GM18873 (cell line): ENCODE measurements at regions not wholly inside any gene's neighbourhood (a gene's known extent, or its start where the extent isn't known, plus 50 kb on each side); places are given as distances from the start of the nearest gene placed in this dataset.

Experiments used
- ATAC-seq: cut with Tn5 transposase; IDR thresholded peaks from one replicate; pipeline ENCODE4 v1.9.1; 2021; ENCODE audit warnings: mild to moderate bottlenecking, moderate library complexity, moderate number of reproducible peaks; ENCODE audit not compliant: unreplicated experiment, low FRiP score

- ATAC-seq, result no peak
These were observed 649.3 kb downstream of the RPS29 start for GRCh38 chr14:48936849-48937248.

GRCh38 chr14:48936362-48936761 lies 649.8 kb downstream of the RPS29 start:
- no peak for ATAC-seq

DNA sequence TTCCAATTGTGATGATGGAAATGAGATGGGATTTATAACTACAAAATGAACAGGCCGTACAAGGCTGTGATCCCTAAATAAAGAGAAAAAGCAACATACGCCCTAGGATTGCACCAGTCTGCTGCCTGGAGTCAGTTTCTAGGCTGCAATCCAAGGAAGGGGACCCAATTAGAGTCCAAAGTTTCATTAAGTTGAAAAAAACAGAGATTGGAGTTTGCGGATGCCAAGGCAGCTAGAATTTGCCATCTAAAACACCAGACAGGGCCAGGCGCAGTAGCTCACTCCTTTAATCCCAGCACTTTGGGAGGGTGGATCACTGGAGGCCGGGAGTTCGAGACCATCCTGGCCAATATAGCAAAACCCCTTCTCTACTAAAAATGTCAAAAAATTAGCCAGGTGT lies 661.0 kb downstream of the RPS29 start:
- ATAC-seq, result no peak

DNA sequence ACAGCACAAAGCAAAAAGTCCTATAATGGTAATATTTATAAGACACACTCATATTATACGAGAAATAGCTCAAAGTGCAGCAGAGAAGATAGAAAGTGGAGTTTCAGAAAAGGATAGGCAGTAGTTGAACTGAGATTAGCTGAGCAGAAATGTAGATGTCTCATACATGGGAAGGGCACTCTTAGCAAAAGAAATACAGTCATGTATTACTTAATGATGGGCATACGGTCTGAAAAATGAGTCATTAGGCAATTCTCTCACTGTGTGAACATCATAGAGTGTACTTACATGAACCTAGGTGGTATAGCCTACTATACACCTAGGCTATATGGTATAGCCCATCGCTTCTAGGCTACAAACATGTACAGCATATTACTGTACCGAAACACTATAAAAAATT lies 671.3 kb downstream of the RPS29 start:
- no peak for ATAC-seq

- no peak for ATAC-seq
These were observed 671.8 kb downstream of the RPS29 start for GRCh38 chr14:48914382-48914781.

GRCh38 chr14:48900565-48900964 lies 685.6 kb downstream of the RPS29 start:
- ATAC-seq, result no peak

- no peak for ATAC-seq
These were observed 695.8 kb downstream of the RPS29 start for GRCh38 chr14:48890333-48890732.

GRCh38 chr14:48876806-48877340 lies 709.3 kb downstream of the RPS29 start:
- no peak for ATAC-seq

DNA sequence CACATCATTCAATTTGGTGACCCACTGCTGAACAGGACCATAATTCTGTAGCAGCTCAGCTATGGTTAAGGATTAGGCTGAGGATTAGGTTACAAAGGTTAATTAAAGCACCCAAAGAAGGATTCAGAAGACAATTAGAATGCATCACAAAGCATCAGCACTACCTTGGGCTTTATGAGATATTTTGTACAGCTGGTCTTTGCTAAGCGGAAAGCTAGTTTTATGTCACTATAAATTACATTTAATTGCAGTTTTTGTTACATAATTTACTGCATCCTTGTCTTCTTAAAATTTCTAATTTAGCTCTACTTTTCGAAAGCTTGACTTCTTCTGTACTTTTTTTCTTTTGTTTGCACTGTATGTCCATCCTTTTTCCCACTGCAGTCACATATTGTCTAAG lies 711.5 kb downstream of the RPS29 start:
- no peak for ATAC-seq

DNA sequence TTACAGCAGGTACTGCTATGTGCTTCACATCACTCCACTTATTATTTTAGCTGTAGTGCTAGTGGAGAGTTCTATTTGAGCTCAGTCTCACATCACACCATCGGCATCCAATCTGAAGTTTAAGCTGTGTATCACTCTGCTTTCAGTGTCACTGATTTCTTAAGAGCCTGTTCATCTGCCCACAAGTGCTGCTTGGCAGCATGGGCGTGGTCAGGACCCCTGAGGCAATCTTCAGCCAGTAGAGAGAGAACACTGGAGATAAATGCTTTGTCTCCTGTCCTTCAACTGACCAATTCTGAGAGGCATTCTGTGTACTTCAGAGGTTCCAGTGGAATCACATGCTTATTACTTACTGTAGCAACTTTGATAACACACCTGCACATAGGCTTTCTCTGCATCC lies 728.8 kb downstream of the RPS29 start:
- no peak for ATAC-seq

DNA sequence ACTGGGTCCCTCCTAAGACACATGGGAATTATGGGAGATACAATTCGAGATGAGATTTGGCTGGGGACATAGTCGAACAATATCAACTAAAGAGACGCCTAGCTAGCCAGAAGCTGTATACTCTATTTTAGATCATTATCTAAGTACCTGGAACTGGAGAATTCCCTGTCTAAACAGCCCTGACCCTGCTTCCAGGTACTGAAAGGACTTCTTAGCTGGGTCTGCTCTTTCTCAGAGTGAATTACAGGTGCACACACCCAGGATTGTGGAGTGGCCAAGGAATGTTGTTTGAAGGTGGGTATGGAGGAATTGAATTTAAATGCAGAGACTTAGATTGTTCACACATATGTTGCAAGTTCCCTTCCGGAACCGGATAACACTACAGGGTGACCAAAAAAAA lies 733.0 kb downstream of the RPS29 start:
- no peak for ATAC-seq

- no peak for ATAC-seq
These were observed 736.3 kb downstream of the RPS29 start for GRCh38 chr14:48849741-48850322.

- no peak for ATAC-seq
These were observed 743.4 kb downstream of the RPS29 start for GRCh38 chr14:48842785-48843184.

GRCh38 chr14:48826058-48826457 lies 760.1 kb downstream of the RPS29 start:
- no peak for ATAC-seq

- ATAC-seq, result no peak
These were observed 771.6 kb downstream of the RPS29 start for GRCh38 chr14:48814562-48814961.

DNA sequence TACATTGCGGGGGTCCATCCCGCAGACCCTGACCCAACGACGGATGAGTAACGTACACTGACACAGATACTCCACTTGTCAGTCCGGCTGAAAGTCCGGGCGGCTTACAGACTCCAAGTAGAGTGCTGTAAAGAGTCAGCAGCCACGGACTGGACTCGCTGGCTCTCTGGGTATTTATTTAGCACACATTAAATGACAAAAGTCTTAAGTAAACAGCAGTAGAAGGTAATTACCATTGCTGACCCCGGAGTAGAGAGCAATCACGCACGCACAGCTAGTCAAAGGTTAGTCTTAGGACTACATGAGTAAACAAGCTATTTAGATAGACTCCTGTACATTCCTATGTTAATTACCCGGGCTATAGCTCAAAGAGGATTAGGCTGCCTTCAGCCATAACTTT lies 780.9 kb downstream of the RPS29 start:
- no peak for ATAC-seq

GRCh38 chr14:48792376-48793024 lies 793.7 kb downstream of the RPS29 start:
- ATAC-seq, result no peak

DNA sequence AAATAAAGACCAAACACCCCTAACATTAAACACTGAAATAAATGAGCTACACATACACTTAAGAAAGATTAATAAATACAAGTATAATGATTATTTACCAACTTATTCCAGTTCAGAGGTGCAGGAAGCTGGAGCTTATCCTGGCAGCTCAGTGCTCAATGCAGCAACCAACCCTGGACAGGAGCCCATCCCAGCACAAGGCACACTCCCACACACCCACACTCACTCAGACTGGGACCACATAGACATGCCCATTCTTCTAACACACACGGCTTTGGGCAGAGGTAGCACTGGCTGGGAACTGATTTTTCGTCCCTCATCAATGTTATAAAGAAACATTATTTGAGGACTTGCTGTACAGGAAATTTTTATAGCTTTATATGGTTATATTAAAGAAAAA lies 797.4 kb downstream of the RPS29 start:
- no peak for ATAC-seq

DNA sequence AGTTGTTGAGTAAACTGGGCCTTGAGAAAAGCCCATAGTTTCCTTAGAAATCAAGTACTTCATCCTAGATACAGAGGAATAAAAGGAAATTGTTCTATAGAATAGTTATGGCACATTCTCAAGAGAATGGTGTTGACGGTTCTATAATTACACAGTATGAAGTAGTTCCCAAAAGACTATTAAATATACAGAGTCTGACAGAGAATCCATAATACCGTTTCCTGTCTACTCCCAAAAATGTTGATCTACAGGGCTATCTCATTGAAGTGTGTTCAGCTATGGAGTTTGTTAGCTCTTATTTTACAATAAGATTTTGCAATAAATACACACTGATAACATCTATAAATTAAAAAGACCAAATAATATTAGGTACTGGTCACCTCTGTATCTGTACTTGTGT lies 799.7 kb downstream of the RPS29 start:
- no peak for ATAC-seq

DNA sequence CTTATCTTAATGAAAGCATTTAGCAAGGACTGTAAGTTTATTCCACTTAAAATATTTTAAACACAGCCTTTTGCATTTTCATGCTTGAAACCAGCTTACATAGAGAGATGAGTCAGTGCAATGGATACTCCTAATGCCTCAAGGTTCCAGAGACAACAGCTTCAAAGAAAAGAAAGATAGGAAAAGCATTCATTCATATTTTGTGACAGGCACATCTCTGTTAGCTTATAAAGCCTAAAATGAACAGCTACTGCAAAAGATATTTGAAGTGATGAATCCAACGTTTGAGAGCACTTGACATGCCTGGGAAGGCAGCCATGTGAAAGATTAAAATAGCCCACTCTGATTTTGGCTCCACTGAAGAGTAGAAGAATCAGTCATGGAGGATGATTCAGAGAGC lies 814.5 kb downstream of the RPS29 start:
- ATAC-seq, result no peak

DNA sequence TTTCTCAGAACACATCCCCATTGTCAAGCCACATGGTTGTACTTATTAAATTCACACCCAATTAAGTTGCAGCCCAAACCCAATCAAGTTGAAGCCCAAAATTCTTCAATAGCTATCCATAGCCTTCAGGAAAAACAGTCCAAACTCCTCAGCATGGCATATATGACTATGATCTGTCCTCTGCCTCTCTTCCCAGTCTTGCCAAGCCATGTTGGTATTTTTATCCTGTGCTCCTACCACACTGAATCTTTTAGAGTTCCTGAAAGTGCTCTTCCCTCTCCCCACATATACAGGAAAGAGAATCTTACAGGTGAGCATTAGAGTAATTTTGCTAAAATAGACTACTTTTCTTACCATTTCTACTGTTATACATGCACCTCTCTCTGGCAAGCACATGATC lies 834.9 kb downstream of the RPS29 start:
- ATAC-seq, result no peak

GRCh38 chr14:48748151-48748675 lies 838.0 kb downstream of the RPS29 start:
- ATAC-seq, result no peak
